ENCODE measurements at regions not wholly inside any gene's neighbourhood (a gene's known extent, or its start where the extent isn't known, plus 50 kb on each side); places are given as distances from the start of the nearest gene placed in this dataset.

GRCh38 chr15:81851757-81852156 lies 194.1 kb downstream of the MEX3B start:
- no peak for TF ChIP-seq POLR2AphosphoS5 (IDR thresholded peaks at IDR 0.05; ENCODE audit: low read depth, low read length)
- TF ChIP-seq POLR2A (IDR thresholded peaks at IDR 0.05; ENCODE audit: low read depth, low read length): no peak

All from GM12891 (cell line).